A673 (cell line): ENCODE measurements at regions not wholly inside any gene's neighbourhood (a gene's known extent, or its start where the extent isn't known, plus 50 kb on each side); places are given as distances from the start of the nearest gene placed in this dataset.

ENCODE experiments used
- BruUV-seq: library from RNA; stranded (reverse); fragments of 400-500 nt; replicated peaks from 2 replicates; lab custom pipeline; 2021; lab: Mats Ljungman, UMichigan
- CTCF ChIA-PET: fragments of 300-600 bp; sonication (Branson Sonifier 250); formaldehyde crosslinking; loops from one replicate; lab custom pipeline; 2022; ENCODE audit warnings: antibody characterized with exemption; lab: Charles Lee
- POLR2A ChIA-PET: fragments of 300-600 bp; sonication (Branson Sonifier 250); formaldehyde crosslinking; loops from one replicate; lab custom pipeline; 2022; ENCODE audit warnings: antibody characterized with exemption; ENCODE audit not compliant: low non-redundant PET; lab: Charles Lee
- DNase-seq: peaks from one replicate; pipeline ENCODE4 v3.0.0-alpha.2; 2015; ENCODE audit warnings: low spot score
- H3K27ac ChIP-seq: fragments of 200-600 bp; sonication (generic); 2 replicates; pipeline ENCODE4 v1.5.1; 2016; ENCODE audit warnings: mixed run types, low read depth, mild to moderate bottlenecking, mixed read lengths, antibody characterized with exemption, low read length; ENCODE audit not compliant: poor library complexity, severe bottlenecking
- H3K27me3 ChIP-seq: fragments of 200-600 bp; sonication (generic); replicated peaks from 2 replicates; pipeline ENCODE4 v1.6.1; 2017; ENCODE audit warnings: mixed run types, low read depth, mild to moderate bottlenecking, mixed read lengths, antibody characterized with exemption, low read length; ENCODE audit not compliant: insufficient read depth, poor library complexity
- H3K36me3 ChIP-seq: fragments of 200-600 bp; sonication (generic); 2 replicates; pipeline ENCODE4 v1.6.1; 2016; ENCODE audit warnings: mixed run types, mild to moderate bottlenecking, mixed read lengths, antibody characterized with exemption, low read length; ENCODE audit not compliant: insufficient read depth, poor library complexity, severe bottlenecking
- H3K4me1 ChIP-seq: fragments of 200-600 bp; sonication (generic); 2 replicates; pipeline ENCODE4 v1.6.1; 2017; ENCODE audit warnings: mixed run types, mild to moderate bottlenecking, mixed read lengths, antibody characterized with exemption, low read length; ENCODE audit not compliant: insufficient read depth, poor library complexity, severe bottlenecking
- H3K4me3 ChIP-seq: fragments of 200-600 bp; sonication (generic); 2 replicates; pipeline ENCODE4 v1.5.1; 2016; ENCODE audit warnings: low read depth, mixed run types, mild to moderate bottlenecking, mixed read lengths, low read length; ENCODE audit not compliant: poor library complexity, severe bottlenecking
- H3K9me3 ChIP-seq: fragments of 200-600 bp; sonication (generic); 2 replicates; pipeline ENCODE4 v1.6.1; 2016; ENCODE audit warnings: mixed run types, low read depth, mild to moderate bottlenecking, mixed read lengths, antibody characterized with exemption, low read length; ENCODE audit not compliant: poor library complexity, severe bottlenecking
- CTCF ChIP-seq: fragments of 300-800, 200-600 bp; sonication (generic); conservative IDR thresholded peaks from 2 replicates; pipeline ENCODE4 v1.5.1; 2017; ENCODE audit warnings: low read depth, mild to moderate bottlenecking, antibody characterized with exemption, low read length, moderate library complexity, mixed read lengths
- EZH2 ChIP-seq: fragments of 200-600 bp; sonication (generic); IDR thresholded peaks from 2 replicates; pipeline ENCODE4 v1.6.1; 2017; ENCODE audit warnings: borderline replicate concordance, low read depth, mild to moderate bottlenecking, mixed read lengths, antibody characterized with exemption, low read length; ENCODE audit not compliant: poor library complexity, severe bottlenecking
- intact Hi-C: fragments of 100-400 bp; cut with micrococcal nuclease; formaldehyde crosslinking; loops from one replicate; pipeline ENCODE4 v1.10.0; 2022; ENCODE audit not compliant: unreplicated experiment

- H3K4me3 ChIP-seq, result no peak overlapping the region
- ChIA-PET CTCF (no interaction called here), POLR2A (no interaction called here)
- H3K9me3 ChIP-seq, result no peaks in the 10 kb centered on the region
- DNase-seq, result no peak
- intact Hi-C loops, result no loop called here
- no peak for TF ChIP-seq CTCF
- no peak for TF ChIP-seq EZH2
- BruUV-seq, result no TSS peak
- H3K27me3 ChIP-seq, result no peaks in the 10 kb centered on the region
- no peaks in the 10 kb centered on the region for H3K4me1 ChIP-seq
- no peaks in the 10 kb centered on the region for H3K36me3 ChIP-seq
- H3K27ac ChIP-seq, result no peak overlapping the region
These were observed 208.9 kb downstream of the LPIN1 start for GRCh38 chr2:11955314-11955713.

- Histone ChIP-seq H3K27me3 (no peaks in the 10 kb centered on the region), H3K4me3 (no peak overlapping the region), H3K36me3 (no peaks in the 10 kb centered on the region), H3K4me1 (no peaks in the 10 kb centered on the region), H3K27ac (no peak overlapping the region), H3K9me3 (no peaks in the 10 kb centered on the region)
- POLR2A ChIA-PET, result no interaction called here
- BruUV-seq, result no TSS peak
- intact Hi-C loops, result no loop called here
- TF ChIP-seq EZH2, result no peak
- no peak for TF ChIP-seq CTCF
- DNase-seq, result no peak
- CTCF ChIA-PET, result no interaction called here
These were observed 209.5 kb downstream of the LPIN1 start for GRCh38 chr2:11955884-11956291.

GRCh38 chr2:11962707-11963328 is 216.4 kb downstream of the LPIN1 start:
- ChIA-PET CTCF (no interaction called here), POLR2A (no interaction called here)
- BruUV-seq, result no TSS peak
- H3K36me3 ChIP-seq, result no peaks in the 10 kb centered on the region
- no peaks in the 10 kb centered on the region for H3K4me1 ChIP-seq
- no peak overlapping the region for H3K4me3 ChIP-seq
- no peaks in the 10 kb centered on the region for H3K27me3 ChIP-seq
- H3K27ac ChIP-seq, result no peak overlapping the region
- intact Hi-C loops, result no loop called here
- H3K9me3 ChIP-seq, result no peaks in the 10 kb centered on the region
- no peak for DNase-seq
- TF ChIP-seq CTCF (no peak), EZH2 (no peak)
